ENCODE measurements at regions not wholly inside any gene's neighbourhood (a gene's known extent, or its start where the extent isn't known, plus 50 kb on each side); places are given as distances from the start of the nearest gene placed in this dataset.

- DNase-seq = no peak
Observed at GRCh38 chr5:125597338-125597737, 825.9 kb upstream of the GRAMD2B start.

DNA sequence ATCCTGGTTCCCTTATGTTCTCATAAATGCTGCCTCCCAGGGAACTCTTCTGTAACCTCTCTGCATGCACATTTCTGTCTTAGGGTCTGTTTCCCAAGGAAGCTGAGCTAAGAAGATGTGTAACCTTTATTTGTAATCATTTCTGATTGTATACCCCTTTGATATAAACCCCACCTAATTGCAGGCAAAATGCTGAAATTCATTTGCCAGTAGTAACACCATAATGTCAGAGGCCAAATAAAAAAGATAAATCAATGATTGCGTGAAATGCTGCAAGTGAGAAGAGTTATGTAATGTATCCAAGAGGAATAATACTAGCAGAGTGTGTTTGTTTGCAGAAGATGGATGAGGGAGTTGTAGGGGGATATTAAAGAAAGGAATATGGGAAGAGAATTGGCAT, 822.6 kb upstream of the GRAMD2B start:
- DNase-seq = no peak

- DNase-seq = no peak
Observed at GRCh38 chr5:125602184-125602583, 821.0 kb upstream of the GRAMD2B start.

DNA sequence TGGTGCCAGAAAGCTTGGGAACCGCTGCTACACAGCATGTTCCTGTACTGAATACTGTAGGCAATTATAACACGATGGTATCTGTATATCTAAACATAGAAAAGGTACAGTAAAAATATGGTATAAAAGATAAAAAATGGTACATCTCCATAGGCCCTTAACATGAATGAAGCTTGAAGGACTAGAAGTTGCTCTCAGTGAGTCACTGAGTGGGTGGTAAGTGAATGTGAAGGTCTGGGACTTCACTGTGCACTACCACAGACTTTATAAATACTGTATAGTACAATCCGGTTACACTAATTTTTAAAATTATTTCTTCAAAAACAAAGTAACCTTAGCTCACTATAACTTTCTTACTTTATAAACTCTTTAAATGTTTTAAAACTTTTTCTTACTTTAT, 819.9 kb upstream of the GRAMD2B start:
- DNase-seq = no peak

DNA sequence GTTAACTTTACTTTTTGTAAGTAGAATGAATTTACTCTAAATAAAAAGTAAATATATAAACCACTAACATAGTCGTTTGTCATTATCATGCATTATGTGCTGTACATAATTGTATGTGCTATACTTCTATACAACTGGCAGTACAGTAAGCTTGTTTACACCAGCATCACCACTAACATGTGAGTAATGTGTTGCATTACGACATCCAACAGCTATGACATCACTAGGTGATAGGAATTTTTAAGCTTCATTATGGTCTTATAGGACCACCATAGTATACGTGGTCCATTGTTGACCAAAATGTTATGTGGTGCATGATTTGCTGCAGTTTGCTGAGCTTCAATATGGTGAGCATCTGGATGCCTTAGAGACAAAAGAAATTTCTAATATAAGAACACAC, 819.1 kb upstream of the GRAMD2B start:
- DNase-seq = no peak

GRCh38 chr5:125607018-125607417, 816.2 kb upstream of the GRAMD2B start:
- no peak for DNase-seq

DNA sequence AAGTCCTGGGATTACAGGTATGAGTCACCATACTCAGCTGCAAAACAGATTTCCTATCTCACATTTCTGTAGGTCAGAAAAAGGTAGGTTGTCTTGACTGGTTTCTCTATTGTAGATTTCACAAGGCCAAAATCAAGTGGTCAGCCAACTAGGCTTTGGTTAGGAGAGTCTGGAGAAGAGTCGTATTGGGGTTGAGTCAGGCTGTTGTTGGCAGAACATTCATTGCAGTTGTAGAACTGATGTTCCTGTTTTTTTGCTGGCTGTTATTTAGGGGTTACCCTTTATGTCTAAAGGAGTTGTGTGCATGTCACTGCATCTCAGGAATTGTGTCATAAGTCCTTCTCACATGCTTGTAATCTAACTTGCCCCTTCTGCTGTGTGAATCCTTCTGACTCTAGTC, 814.2 kb upstream of the GRAMD2B start:
- no peak for DNase-seq

DNA sequence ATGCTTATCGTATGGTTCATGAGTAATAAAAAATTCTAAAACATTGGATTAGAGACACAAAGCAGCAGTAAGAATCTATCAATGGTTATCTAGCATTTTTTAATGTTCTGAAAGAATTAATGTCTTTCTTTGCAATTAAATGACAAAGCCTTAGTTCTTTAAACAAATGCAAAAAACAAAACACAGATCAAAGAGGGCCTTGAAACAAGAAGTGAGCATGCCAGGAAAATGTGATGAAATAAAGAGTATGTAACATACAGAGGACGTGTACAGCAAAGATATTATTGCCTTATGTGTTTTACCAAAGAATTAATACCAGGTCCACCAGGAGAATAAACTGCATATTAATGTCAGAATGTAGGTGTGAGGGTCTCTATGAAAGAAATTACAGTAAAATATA, 812.3 kb upstream of the GRAMD2B start:
- DNase-seq = no peak

- DNase-seq = no peak
Observed at GRCh38 chr5:125611541-125611940, 811.7 kb upstream of the GRAMD2B start.

DNA sequence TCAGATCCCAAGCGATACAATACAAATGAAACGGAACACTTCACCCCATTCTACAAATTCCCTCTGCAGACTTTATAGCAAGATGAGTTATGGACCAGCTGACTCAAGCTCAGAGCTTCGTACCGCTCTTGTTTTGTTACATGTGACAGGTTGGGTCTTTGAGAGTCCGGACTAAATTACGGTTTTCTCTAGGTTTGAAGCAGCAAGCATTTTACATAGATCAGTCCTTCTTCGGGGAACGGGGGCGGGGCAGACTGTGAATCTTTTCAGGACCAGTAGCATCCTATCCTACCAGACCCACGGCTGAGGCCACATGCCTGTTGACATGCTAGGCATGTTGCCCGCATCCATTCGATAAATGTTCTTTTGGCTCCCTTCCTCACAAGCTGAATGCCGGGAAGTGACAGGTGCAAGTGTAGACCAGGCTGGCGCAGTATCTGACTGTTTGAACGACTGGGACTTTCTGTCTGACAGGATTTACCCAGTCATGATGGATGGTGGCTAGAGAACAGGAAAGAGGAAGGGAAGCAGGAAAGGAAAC, 811.0 kb upstream of the GRAMD2B start:
- no peak for DNase-seq

- no peak for DNase-seq
Observed at GRCh38 chr5:125612776-125613175, 810.4 kb upstream of the GRAMD2B start.

DNA sequence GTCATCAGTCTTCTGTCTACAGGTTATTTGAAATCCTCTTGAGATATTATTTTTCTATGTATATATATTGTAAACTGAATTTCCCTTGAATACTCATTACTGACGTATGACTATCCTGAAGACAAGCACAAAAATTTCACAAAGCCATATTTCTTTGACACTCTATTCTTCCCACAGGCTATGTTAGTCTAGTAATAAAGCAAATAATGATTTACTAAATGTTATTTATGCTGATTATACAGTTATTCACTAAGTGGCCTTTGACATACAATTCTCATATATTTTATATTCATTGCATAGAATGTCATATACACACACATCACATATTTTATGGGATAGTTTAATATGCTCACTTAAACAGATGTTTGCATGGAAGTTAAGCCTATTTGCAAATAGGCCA, 793.0 kb upstream of the GRAMD2B start:
- no peak for DNase-seq

DNA sequence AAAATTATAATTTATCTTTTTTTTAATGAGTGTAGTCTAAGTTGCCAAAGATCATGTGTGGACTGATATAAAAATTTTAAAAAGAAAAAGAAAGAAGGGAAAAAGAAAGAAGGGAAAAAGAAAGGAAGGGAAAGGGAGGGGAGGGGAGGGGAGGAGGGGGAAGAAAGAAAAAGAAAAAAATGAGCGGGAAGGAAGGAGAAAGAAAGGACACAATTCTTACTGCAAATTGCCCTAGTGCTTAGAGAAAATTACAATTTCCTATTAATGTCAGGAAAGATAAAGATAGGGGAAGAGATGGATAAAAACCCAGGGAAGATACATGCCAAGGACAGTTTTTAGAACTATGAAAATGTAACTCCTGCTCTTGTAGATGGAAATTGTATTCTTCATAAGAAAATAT, 789.7 kb upstream of the GRAMD2B start:
- no peak for DNase-seq

DNA sequence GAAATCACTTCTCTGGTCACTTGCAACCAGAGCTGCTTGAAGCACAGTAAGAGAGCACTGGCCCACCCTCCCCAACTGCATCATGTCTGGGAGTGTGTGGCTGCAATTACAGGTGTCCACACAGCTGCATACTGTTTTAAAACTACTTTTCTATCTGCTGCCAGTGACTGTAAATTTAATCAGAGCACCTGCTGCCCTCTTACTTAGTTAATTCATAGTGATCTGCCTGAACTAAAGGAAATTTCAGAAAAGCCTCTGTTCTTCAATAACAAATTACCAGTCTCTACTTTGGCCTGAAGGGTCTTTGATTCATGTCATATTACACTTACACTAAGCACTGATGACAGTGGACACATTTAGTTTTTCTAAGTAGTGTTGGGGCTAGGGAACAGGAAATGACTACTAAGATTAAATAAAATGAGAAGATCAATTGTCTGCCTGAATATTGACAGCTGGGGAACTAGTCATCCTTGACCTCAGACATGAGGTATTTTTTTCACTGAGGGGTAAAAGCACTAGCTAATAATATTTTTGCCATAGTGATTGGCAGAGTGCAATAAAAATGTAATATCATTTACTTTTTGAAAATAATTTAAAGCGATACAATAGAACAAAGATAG, 788.9 kb upstream of the GRAMD2B start:
- no peak for DNase-seq

DNA sequence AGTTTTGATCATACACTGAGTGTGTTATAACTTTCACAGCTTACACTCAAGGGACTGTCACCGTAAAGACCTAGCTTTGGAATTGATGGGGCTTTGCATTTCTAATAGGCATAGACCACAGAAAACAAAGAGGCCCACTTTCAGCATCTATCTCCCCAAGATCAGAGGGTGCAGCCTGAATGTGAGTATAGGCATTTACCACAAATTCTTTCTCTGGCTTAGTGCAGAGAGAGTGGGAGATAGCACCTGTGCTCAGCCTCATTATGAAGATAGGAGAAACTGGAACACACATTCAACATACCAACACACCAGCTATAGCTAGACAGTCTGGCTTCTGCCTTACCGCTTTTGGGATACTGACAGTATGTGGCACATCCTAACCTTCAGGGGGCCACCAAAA, 783.4 kb upstream of the GRAMD2B start:
- no peak for DNase-seq

DNA sequence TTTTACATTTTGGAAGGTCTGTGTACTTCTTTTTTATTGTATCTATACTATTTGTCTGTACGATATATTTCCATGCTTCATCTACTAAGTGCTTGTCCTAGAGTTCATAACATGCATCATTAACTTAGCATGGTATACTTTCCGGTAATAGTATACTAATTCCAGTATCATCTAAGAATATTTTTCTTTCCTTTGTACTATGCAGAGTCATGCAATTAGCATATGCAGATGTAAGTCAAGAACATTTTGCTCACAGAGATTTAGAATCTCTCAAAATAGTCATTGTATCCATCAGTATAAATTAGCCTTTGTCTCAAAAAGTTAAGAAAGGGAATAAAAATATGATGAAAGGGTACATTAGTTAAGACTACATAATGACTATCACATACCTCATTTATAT, 770.4 kb upstream of the GRAMD2B start:
- DNase-seq = no peak

DNA sequence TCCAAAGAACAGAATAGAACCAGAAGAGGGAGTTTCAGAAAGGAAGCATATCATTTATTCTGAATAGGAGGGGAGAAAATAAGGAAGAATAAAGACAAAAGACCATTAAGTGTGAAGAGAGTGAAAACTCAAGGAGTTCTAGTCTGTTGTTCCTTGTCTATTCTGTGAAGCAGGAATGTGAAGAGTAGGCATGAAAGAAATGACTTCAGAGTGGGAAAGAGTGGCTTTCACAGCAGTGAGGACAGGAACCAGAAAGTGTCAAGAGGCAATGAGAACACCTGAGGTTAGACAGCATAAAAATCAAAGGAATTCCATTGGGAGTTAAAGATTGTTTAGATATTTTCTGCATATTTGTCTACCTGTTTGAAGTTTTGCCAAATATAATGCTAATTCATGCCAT, 768.8 kb upstream of the GRAMD2B start:
- no peak for DNase-seq

DNA sequence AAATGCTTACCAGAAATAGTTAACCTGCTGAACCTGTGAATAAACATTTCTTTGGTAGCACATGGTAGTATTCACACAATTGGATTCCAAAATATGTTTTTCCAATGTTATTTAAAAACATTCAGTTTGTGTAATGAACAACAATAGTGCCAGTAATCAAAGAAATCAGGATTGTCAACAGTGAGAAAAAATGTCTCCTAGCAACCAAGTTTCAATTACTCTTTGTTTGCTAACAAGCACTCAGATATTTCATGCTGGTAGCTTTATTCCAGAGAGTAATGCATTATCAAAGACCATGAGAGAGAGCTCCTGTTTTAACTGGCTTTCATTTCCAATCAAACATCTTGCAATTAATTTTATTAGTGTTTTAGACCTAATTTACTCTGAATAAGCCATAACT, 768.1 kb upstream of the GRAMD2B start:
- DNase-seq = no peak

DNA sequence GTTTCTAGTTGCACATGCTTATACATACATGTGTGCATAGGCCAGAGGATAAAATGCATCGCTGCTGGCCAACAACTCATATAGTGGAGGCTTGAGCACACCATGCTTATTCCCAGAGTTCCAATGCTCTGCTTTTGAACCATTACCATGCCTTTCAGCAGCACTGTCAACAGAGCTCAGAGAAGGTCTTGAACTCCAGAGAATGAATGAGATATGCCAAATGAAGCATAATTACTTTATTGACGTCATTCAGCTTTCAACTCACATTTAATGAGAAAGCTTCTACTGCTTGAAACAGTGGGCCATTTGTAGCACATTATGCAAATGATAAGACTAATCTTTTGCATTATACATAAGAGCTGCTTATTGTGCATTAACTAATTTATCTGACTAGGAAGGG, 765.3 kb upstream of the GRAMD2B start:
- no peak for DNase-seq

GRCh38 chr5:125659316-125660023, 763.7 kb upstream of the GRAMD2B start:
- peak in 1 of 2 donors; percentile 36 for DNase-seq

GRCh38 chr5:125660231-125660895, 762.8 kb upstream of the GRAMD2B start:
- DNase-seq = no peak

DNA sequence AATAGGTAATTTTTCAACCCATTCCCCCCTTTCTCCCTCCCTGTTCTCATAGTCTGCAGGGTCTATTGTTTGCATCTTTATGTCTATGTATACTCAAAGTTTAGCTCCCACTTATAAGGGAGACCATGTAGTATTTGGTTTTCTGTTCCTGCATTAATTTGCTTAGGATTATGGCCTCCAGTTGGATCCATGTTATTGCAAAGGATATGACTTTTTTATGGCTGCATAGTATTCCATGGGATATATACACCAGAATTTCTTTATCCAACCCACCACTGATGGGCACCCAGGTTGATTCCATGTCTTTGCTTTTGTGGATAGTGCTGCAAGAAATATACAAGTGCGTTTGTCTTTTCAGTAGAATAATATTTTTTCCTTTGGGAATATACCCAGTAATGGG, 761.6 kb upstream of the GRAMD2B start:
- DNase-seq = no peak

DNA sequence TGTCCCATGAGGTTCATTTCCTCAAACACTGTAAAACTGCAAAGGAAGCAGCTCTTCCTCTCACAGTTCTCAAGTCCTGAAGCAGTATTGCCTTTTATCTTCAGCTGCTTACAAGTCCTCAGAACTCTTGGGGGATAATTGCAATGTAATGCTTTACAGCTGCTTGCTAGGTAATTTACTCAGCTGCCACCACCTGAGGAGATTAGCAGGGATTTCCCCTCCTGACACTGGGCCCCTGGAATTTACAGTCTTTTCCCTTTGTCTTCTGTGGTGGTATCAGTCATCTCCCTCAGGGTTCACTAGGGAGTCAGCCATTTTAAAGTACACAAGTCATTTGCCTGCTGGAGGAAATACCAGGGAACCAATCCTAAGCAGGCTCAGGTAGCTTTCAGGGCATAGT, 754.3 kb upstream of the GRAMD2B start:
- DNase-seq = no peak

Data from right lung (tissue), 2 donors.